Cardiac muscle cell (in vitro differentiated cells and primary cell): ENCODE measurements at regions not wholly inside any gene's neighbourhood (a gene's known extent, or its start where the extent isn't known, plus 50 kb on each side); places are given as distances from the start of the nearest gene placed in this dataset.
"Not testable (repeated sequence)": the region's sequence is repeated elsewhere in the genome, so short reads cannot be mapped to it uniquely, and the experiment has no call there.

Source experiments
- DNase-seq, 2 donors: peaks; one replicate each; pipeline versions ENCODE4 v3.0.0 to v3.0.0-alpha.2; 2010 to 2017; ENCODE audit warnings: low read depth in 1 of 2, low spot score in 1 of 2
- H3K27ac ChIP-seq: fragments of 200-600 bp; sonication (generic); 2 replicates; pipeline ENCODE4 v1.5.1; 2016
- H3K27me3 ChIP-seq: fragments of 200-600 bp; sonication (generic); 2 replicates; pipeline ENCODE4 v1.6.0; 2016; ENCODE audit warnings: control low read depth
- H3K36me3 ChIP-seq: fragments of 200-600 bp; sonication (generic); 2 replicates; pipeline ENCODE4 v1.5.1; 2016; ENCODE audit warnings: control low read depth
- H3K4me1 ChIP-seq: fragments of 200-600 bp; sonication (generic); 2 replicates; pipeline ENCODE4 v1.8.1; 2017; ENCODE audit warnings: low read depth, mild to moderate bottlenecking, mixed run types
- H3K4me3 ChIP-seq: fragments of 200-600 bp; sonication (generic); 2 replicates; pipeline ENCODE4 v1.5.1; 2016; ENCODE audit warnings: mild to moderate bottlenecking
- H3K9me3 ChIP-seq: fragments of 200-600 bp; sonication (generic); 2 replicates; pipeline ENCODE4 v1.5.1; 2017; ENCODE audit warnings: low read depth, mild to moderate bottlenecking, control low read depth
- CTCF ChIP-seq: IDR thresholded peaks from 2 replicates; pipeline ENCODE4 v1.5.1; 2012; ENCODE audit warnings: low read depth, mild to moderate bottlenecking, low read length

- not testable (repeated sequence) for H3K9me3 ChIP-seq, DNase-seq, H3K36me3 ChIP-seq, H3K4me1 ChIP-seq, H3K27me3 ChIP-seq, H3K4me3 ChIP-seq, H3K27ac ChIP-seq
Measured at GRCh38 chr22:11611280-11611679, 3916.7 kb upstream of the OR11H1 start.

- H3K4me3 ChIP-seq, DNase-seq, H3K9me3 ChIP-seq, H3K4me1 ChIP-seq, H3K27ac ChIP-seq, H3K27me3 ChIP-seq, H3K36me3 ChIP-seq: not testable (repeated sequence)
Measured at GRCh38 chr22:11611876-11612275, 3916.1 kb upstream of the OR11H1 start.

- not testable (repeated sequence) for H3K4me3 ChIP-seq, H3K9me3 ChIP-seq, H3K36me3 ChIP-seq, H3K27ac ChIP-seq, H3K4me1 ChIP-seq, DNase-seq, H3K27me3 ChIP-seq
Measured at GRCh38 chr22:11613081-11613897, 3914.7 kb upstream of the OR11H1 start.

GRCh38 chr22:11613898-11614755 is 3913.9 kb upstream of the OR11H1 start:
- H3K27me3 ChIP-seq, result no peaks in the 10 kb centered on the region
- no peak for DNase-seq
- H3K27ac ChIP-seq, result no peak overlapping the region
- no peak for TF ChIP-seq CTCF
- no peak overlapping the region for H3K4me3 ChIP-seq
- peaks cover 10% of the 10 kb centered on the region for H3K9me3 ChIP-seq
- H3K4me1 ChIP-seq, result no peaks in the 10 kb centered on the region
- no peaks in the 10 kb centered on the region for H3K36me3 ChIP-seq

- H3K4me1 ChIP-seq, H3K27me3 ChIP-seq, DNase-seq, H3K4me3 ChIP-seq, H3K9me3 ChIP-seq, H3K27ac ChIP-seq, H3K36me3 ChIP-seq: not testable (repeated sequence)
Measured at GRCh38 chr22:11614798-11615433, 3913.1 kb upstream of the OR11H1 start.

GRCh38 chr22:11616811-11617210 is 3911.2 kb upstream of the OR11H1 start:
- DNase-seq, result no peak
- no peak for TF ChIP-seq CTCF
- Histone ChIP-seq H3K27ac (no peak overlapping the region), H3K27me3 (no peaks in the 10 kb centered on the region), H3K4me3 (no peak overlapping the region), H3K4me1 (no peaks in the 10 kb centered on the region), H3K9me3 (peaks cover 13% of the 10 kb centered on the region), H3K36me3 (no peaks in the 10 kb centered on the region)

- not testable (repeated sequence) for H3K4me1 ChIP-seq, H3K4me3 ChIP-seq, H3K36me3 ChIP-seq, H3K27me3 ChIP-seq, H3K9me3 ChIP-seq, H3K27ac ChIP-seq, DNase-seq
Measured at GRCh38 chr22:11618322-11618662, 3909.7 kb upstream of the OR11H1 start.

- not testable (repeated sequence) for H3K36me3 ChIP-seq, DNase-seq, H3K27ac ChIP-seq, H3K4me3 ChIP-seq, H3K27me3 ChIP-seq, H3K4me1 ChIP-seq, H3K9me3 ChIP-seq
Measured at GRCh38 chr22:11618688-11619087, 3909.3 kb upstream of the OR11H1 start.

- not testable (repeated sequence) for H3K27me3 ChIP-seq, H3K4me3 ChIP-seq, H3K27ac ChIP-seq, H3K4me1 ChIP-seq, DNase-seq, H3K36me3 ChIP-seq
- peaks cover 21% of the 10 kb centered on the region for H3K9me3 ChIP-seq
Measured at GRCh38 chr22:11620921-11621762, 3906.8 kb upstream of the OR11H1 start.

- peaks cover 23% of the 10 kb centered on the region for H3K9me3 ChIP-seq
Measured at GRCh38 chr22:11622774-11623173, 3905.2 kb upstream of the OR11H1 start.

More at GRCh38 chr22:11622774-11623173, 3905.2 kb upstream of the OR11H1 start:
- H3K27me3 ChIP-seq, H3K4me3 ChIP-seq, H3K4me1 ChIP-seq, H3K27ac ChIP-seq, H3K36me3 ChIP-seq, DNase-seq: not testable (repeated sequence)
